Esophagus muscularis mucosa (tissue), 4 donors: ENCODE measurements at regions not wholly inside any gene's neighbourhood (a gene's known extent, or its start where the extent isn't known, plus 50 kb on each side); places are given as distances from the start of the nearest gene placed in this dataset.

ENCODE experiments used
- DNase-seq: peaks from one replicate; pipeline ENCODE4 v3.0.0-alpha.2; 2017; ENCODE audit errors: extremely low spot score
- H3K27ac ChIP-seq, 4 donors: fragments of 200-600 bp; sonication (generic); replicated peaks in 1 of 4; 1 replicate in 3 of 4; 2 replicates in 1 of 4; pipeline ENCODE4 v1.5.1; 2016 to 2019; ENCODE audit warnings: mild to moderate bottlenecking in 1 of 4
- H3K27me3 ChIP-seq, 4 donors: fragments of 200-600 bp; sonication (generic); one replicate each; pipeline versions ENCODE4 v1.5.1 to v1.6.0; 2016 to 2019
- H3K36me3 ChIP-seq, 4 donors: fragments of 200-600 bp; sonication (generic); one replicate each; pipeline ENCODE4 v1.5.1; 2016 to 2019
- H3K4me1 ChIP-seq, 4 donors: fragments of 200-600 bp; sonication (generic); one replicate each; pipeline ENCODE4 v1.5.1; 2016 to 2019
- H3K4me3 ChIP-seq, 4 donors: fragments of 200-600 bp; sonication (generic); 1 replicate in 2 of 4; 2 replicates in 2 of 4; pipeline ENCODE4 v1.5.1; 2016 to 2019; ENCODE audit warnings: mild to moderate bottlenecking in 4 of 4, moderate library complexity in 1 of 4
- H3K9me3 ChIP-seq, 4 donors: fragments of 200-600 bp; sonication (generic); 1 replicate in 3 of 4; 2 replicates in 1 of 4; pipeline ENCODE4 v1.5.1; 2016 to 2019
- CTCF ChIP-seq, 3 experiments: fragments of 200-600 bp in 2 of 3; fragments of 450-650 bp in 1 of 3; sonication (generic) in 2 of 3; IDR thresholded peaks; one replicate each; pipeline ENCODE4 v1.5.1; 2017 to 2019; ENCODE audit warnings: antibody characterized with exemption in 3 of 3, mild to moderate bottlenecking in 2 of 3, moderate library complexity in 1 of 3
- EP300 ChIP-seq: sonication (generic); formaldehyde crosslinking; IDR thresholded peaks from one replicate; pipeline ENCODE4 v1.6.1; 2017; ENCODE audit warnings: antibody characterized with exemption
- POLR2A ChIP-seq: fragments of 450-650 bp; IDR thresholded peaks from one replicate; pipeline ENCODE4 v1.6.1; 2017; ENCODE audit warnings: antibody characterized with exemption, moderate library complexity, mild to moderate bottlenecking, low read depth
- POLR2AphosphoS5 ChIP-seq, 2 donors: sonication (generic); formaldehyde crosslinking; IDR thresholded peaks; one replicate each; pipeline ENCODE4 v1.6.1; 2017; ENCODE audit warnings: antibody characterized with exemption in 2 of 2
- WGBS: methylation state at CpG from one replicate; pipeline ENCODE4 v1.1.5; 2018; 5-methylcytosine and 5-hydroxymethylcytosine counted together
- intact Hi-C: fragments of 100-400 bp; cut with DNase I; formaldehyde crosslinking; loops from one replicate; pipeline ENCODE4 v1.15.1; 2023

- Histone ChIP-seq H3K9me3 (peaks cover 0 to 5% (median 0%) of the 10 kb centered on the region in 4 donors), H3K4me1 (no peaks in the 10 kb centered on the region), H3K27ac (no peak overlapping the region), H3K27me3 (no peaks in the 10 kb centered on the region), H3K36me3 (no peaks in the 10 kb centered on the region), H3K4me3 (no peak overlapping the region)
- TF ChIP-seq POLR2AphosphoS5 (IDR thresholded peaks at IDR 0.05) (no peak), POLR2A (no peak), CTCF (IDR thresholded peaks at IDR 0.05) (no peak), EP300 (no peak)
- WGBS, result 77% methylated on average over 4 of the region's 4 CpGs
- intact Hi-C loops, result no loop called here
- no peak for DNase-seq
These were observed 806.6 kb downstream of the SQOR start for GRCh38 chr15:46441294-46442062.

- peaks cover 0 to 5% (median 0%) of the 10 kb centered on the region in 4 donors for H3K9me3 ChIP-seq
- H3K36me3 ChIP-seq, result no peaks in the 10 kb centered on the region
- TF ChIP-seq CTCF (IDR thresholded peaks at IDR 0.05) (no peak), POLR2A (no peak), POLR2AphosphoS5 (IDR thresholded peaks at IDR 0.05) (no peak), EP300 (no peak)
- intact Hi-C loops, result no loop called here
- H3K4me1 ChIP-seq, result no peaks in the 10 kb centered on the region
- H3K4me3 ChIP-seq, result no peak overlapping the region
- DNase-seq, result no peak
- WGBS, result 79% methylated on average over 5 of the region's 5 CpGs
- H3K27ac ChIP-seq, result no peak overlapping the region
- H3K27me3 ChIP-seq, result no peaks in the 10 kb centered on the region
These were observed 807.4 kb downstream of the SQOR start for GRCh38 chr15:46442184-46442583.

- Histone ChIP-seq H3K36me3 (no peaks in the 10 kb centered on the region), H3K9me3 (peaks cover 0 to 5% (median 0%) of the 10 kb centered on the region in 4 donors), H3K4me1 (no peaks in the 10 kb centered on the region), H3K27ac (no peak overlapping the region), H3K27me3 (no peaks in the 10 kb centered on the region), H3K4me3 (no peak overlapping the region)
- intact Hi-C loops, result no loop called here
- DNase-seq, result no peak
- TF ChIP-seq CTCF (IDR thresholded peaks at IDR 0.05), result no peak
- TF ChIP-seq POLR2A, result no peak
- TF ChIP-seq POLR2AphosphoS5 (IDR thresholded peaks at IDR 0.05), result no peak
- TF ChIP-seq EP300, result no peak
- 97% methylated on average over 1 of the region's 1 CpG for WGBS
These were observed 808.2 kb downstream of the SQOR start for GRCh38 chr15:46442901-46443590.

GRCh38 chr15:46450112-46450809, 815.4 kb downstream of the SQOR start:
- Histone ChIP-seq H3K4me1 (no peaks in the 10 kb centered on the region), H3K27ac (no peak overlapping the region), H3K27me3 (no peaks in the 10 kb centered on the region), H3K4me3 (no peak overlapping the region), H3K36me3 (no peaks in the 10 kb centered on the region), H3K9me3 (peaks cover 0 to 2% (median 0%) of the 10 kb centered on the region in 4 donors)
- WGBS, result 82% methylated on average over 7 of the region's 7 CpGs
- no peak for DNase-seq
- intact Hi-C loops, result no loop called here
- no peak for TF ChIP-seq CTCF (IDR thresholded peaks at IDR 0.05)
- no peak for TF ChIP-seq EP300
- no peak for TF ChIP-seq POLR2A
- no peak for TF ChIP-seq POLR2AphosphoS5 (IDR thresholded peaks at IDR 0.05)
